Nephron (organoid): ENCODE measurements at regions not wholly inside any gene's neighbourhood (a gene's known extent, or its start where the extent isn't known, plus 50 kb on each side); places are given as distances from the start of the nearest gene placed in this dataset.

Source experiments
- H3K27ac Mint-ChIP-seq, 3 experiments: 2 replicates each; pipeline ENCODE4 v1.8.0; 2020; ENCODE audit warnings: mixed read lengths in 3 of 3, mild to moderate bottlenecking in 2 of 3, moderate library complexity in 1 of 3
- H3K27me3 Mint-ChIP-seq: 2 replicates; pipeline ENCODE4 v1.8.0; 2021; ENCODE audit warnings: low read depth, mild to moderate bottlenecking, moderate library complexity, mixed read lengths
- H3K36me3 Mint-ChIP-seq: 2 replicates; pipeline ENCODE4 v1.8.0; 2020; ENCODE audit warnings: low read depth, mixed read lengths
- H3K4me1 Mint-ChIP-seq: 2 replicates; pipeline ENCODE4 v1.8.0; 2020; ENCODE audit warnings: mixed read lengths
- H3K4me3 Mint-ChIP-seq, 3 experiments: 2 replicates each; pipeline ENCODE4 v1.8.0; 2020; ENCODE audit warnings: mild to moderate bottlenecking in 3 of 3, mixed read lengths in 3 of 3, moderate library complexity in 2 of 3
- H3K9me3 Mint-ChIP-seq: 2 replicates; pipeline ENCODE4 v1.8.0; 2020; ENCODE audit warnings: mixed read lengths
- CTCF ChIP-seq, 3 experiments: fragments of 200-600 bp; sonication (generic); IDR thresholded peaks; one replicate each; pipeline ENCODE4 v1.5.0; 2021; ENCODE audit warnings: antibody characterized with exemption in 3 of 3; ENCODE audit not compliant: unreplicated experiment in 3 of 3

GRCh38 chr3:147669077-147669476, 259.9 kb downstream of the ZIC1 start:
- no peak overlapping the region for H3K4me3 Mint-ChIP-seq
- TF ChIP-seq CTCF (IDR thresholded peaks at IDR 0.05; ENCODE audit: unreplicated experiment in 3 of 3), result no peak
- no peaks in the 10 kb centered on the region for H3K9me3 Mint-ChIP-seq
- H3K27me3 Mint-ChIP-seq, result no peaks in the 10 kb centered on the region
- no peaks in the 10 kb centered on the region for H3K36me3 Mint-ChIP-seq
- H3K4me1 Mint-ChIP-seq, result peaks cover 27% of the 10 kb centered on the region
- no peak overlapping the region for H3K27ac Mint-ChIP-seq

- Mint-ChIP-seq H3K4me1 (peaks cover 17% of the 10 kb centered on the region), H3K27ac (no peak overlapping the region), H3K9me3 (no peaks in the 10 kb centered on the region), H3K36me3 (no peaks in the 10 kb centered on the region), H3K27me3 (no peaks in the 10 kb centered on the region), H3K4me3 (no peak overlapping the region)
- no peak for TF ChIP-seq CTCF (IDR thresholded peaks at IDR 0.05; ENCODE audit: unreplicated experiment in 3 of 3)
These were observed 262.9 kb downstream of the ZIC1 start for GRCh38 chr3:147672035-147672434.

GRCh38 chr3:147672436-147672835, 263.3 kb downstream of the ZIC1 start:
- no peak for TF ChIP-seq CTCF (IDR thresholded peaks at IDR 0.05; ENCODE audit: unreplicated experiment in 3 of 3)
- Mint-ChIP-seq H3K9me3 (no peaks in the 10 kb centered on the region), H3K4me3 (no peak overlapping the region)

GRCh38 chr3:147675761-147676160, 266.6 kb downstream of the ZIC1 start:
- Mint-ChIP-seq H3K4me1 (no peaks in the 10 kb centered on the region), H3K36me3 (no peaks in the 10 kb centered on the region), H3K27me3 (no peaks in the 10 kb centered on the region), H3K9me3 (no peaks in the 10 kb centered on the region), H3K27ac (no peak overlapping the region), H3K4me3 (no peak overlapping the region)
- TF ChIP-seq CTCF (IDR thresholded peaks at IDR 0.05; ENCODE audit: unreplicated experiment in 3 of 3), result no peak

More at GRCh38 chr3:147672436-147672835, 263.3 kb downstream of the ZIC1 start:
- Mint-ChIP-seq H3K27me3 (no peaks in the 10 kb centered on the region), H3K36me3 (no peaks in the 10 kb centered on the region), H3K4me1 (peaks cover 14% of the 10 kb centered on the region), H3K27ac (no peak overlapping the region)

- H3K27me3 Mint-ChIP-seq, result no peaks in the 10 kb centered on the region
- no peaks in the 10 kb centered on the region for H3K36me3 Mint-ChIP-seq
- H3K4me1 Mint-ChIP-seq, result no peaks in the 10 kb centered on the region
- H3K27ac Mint-ChIP-seq, result no peak overlapping the region
- peaks cover 2% of the 10 kb centered on the region for H3K9me3 Mint-ChIP-seq
- TF ChIP-seq CTCF (IDR thresholded peaks at IDR 0.05; ENCODE audit: unreplicated experiment in 3 of 3), result no peak
- no peak overlapping the region for H3K4me3 Mint-ChIP-seq
These were observed 271.8 kb downstream of the ZIC1 start for GRCh38 chr3:147680837-147681483.

- no peaks in the 10 kb centered on the region for H3K36me3 Mint-ChIP-seq
- H3K27me3 Mint-ChIP-seq, result no peaks in the 10 kb centered on the region
- H3K4me3 Mint-ChIP-seq, result no peak overlapping the region
- H3K9me3 Mint-ChIP-seq, result peaks cover 2% of the 10 kb centered on the region
- no peak overlapping the region for H3K27ac Mint-ChIP-seq
- H3K4me1 Mint-ChIP-seq, result peaks cover 8% of the 10 kb centered on the region
- TF ChIP-seq CTCF (IDR thresholded peaks at IDR 0.05; ENCODE audit: unreplicated experiment in 3 of 3), result no peak
These were observed 279.7 kb downstream of the ZIC1 start for GRCh38 chr3:147688868-147689267.
